DMS53 (cell line): ENCODE measurements at regions not wholly inside any gene's neighbourhood (a gene's known extent, or its start where the extent isn't known, plus 50 kb on each side); places are given as distances from the start of the nearest gene placed in this dataset.

Experiments used
- DNase-seq: peaks from one replicate; lab custom pipeline; 2025; lab: John Stamatoyannopoulos, UW

DNA sequence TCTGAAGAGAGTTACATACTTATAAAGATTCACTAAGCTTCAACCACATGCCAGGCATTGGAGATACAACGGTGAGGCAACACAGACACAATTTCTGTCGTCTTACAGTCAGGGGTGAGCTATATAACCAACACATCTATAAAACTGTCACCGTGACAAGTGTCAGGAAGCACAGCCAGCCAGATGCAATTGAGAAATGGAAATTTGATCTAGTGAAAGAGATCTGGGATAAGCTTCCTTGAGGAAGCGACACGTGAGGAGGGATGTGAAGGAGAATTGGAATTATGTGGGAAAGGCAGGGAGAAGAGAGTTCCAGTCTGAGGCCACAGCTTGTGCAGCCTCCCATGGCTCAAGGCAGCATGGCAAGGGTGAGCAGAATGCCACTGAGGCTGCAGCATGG is 50.9 kb upstream of the ZNF354B start:
- DNase-seq = no peak

- DNase-seq = no peak
These were observed 58.7 kb upstream of the ZNF354B start for GRCh38 chr5:178801021-178801420.

DNA sequence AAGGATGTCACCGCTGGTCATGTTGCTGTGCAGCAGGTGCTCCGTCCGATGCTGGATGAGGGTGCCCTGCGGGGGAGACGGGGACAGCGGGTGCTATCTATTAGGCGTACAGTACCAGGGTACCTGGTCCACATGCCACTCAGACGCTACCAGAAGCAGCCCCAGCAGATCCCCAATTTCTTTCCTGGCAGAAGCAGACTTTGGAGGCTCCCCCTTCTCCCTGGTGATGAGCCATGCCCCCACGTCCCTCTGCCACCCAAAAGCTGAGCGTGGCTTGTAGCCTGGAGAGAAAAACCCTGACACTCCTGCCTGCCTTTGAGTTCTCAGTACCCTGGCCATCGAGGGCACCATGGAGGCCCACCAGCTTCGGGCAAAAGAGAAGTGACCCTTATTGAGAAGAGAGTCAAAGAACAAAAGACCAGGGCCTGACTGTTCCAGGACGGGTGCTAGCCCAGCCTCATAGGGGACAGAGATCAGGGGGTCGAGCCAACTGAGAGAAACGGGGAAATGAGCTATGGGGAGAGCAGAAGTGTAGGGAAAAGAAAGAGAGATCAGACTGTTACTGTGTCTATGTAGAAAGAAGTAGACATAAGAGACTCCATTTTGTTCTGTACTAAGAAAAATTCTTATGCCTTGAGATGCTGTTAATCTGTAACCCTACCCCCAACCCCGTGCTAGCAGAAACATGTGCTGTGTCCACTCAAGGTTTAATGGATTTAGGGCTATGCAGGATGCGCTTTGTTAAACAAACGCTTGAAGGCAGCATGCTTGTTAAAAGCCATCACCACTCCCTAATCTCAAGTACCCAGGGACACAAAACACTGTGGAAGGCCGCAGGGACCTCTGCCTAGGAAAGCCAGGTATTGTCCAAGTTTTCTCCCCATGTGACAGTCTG is 62.0 kb upstream of the ZNF354B start:
- DNase-seq = no peak

DNA sequence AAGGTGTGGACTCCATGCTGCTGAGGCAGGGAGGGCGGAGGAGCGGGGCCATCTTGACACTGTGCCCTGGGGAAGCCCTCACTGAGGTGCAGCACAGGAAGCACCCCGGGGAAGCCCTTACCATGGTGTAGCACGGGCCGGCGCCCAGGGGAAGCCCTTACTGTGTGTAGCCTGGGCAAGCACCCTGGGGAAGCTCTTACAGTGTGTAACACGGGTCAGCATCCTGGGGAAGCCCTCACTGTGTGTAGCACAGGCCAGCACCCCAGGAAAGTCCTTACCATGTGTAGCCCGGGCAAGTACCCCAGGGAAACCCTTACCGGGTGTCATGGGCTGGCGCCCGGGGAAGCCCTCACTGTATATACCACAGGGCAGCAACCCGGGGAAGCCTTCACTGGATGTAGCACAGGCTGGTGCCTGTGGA is 62.6 kb upstream of the ZNF354B start:
- DNase-seq = no peak

DNA sequence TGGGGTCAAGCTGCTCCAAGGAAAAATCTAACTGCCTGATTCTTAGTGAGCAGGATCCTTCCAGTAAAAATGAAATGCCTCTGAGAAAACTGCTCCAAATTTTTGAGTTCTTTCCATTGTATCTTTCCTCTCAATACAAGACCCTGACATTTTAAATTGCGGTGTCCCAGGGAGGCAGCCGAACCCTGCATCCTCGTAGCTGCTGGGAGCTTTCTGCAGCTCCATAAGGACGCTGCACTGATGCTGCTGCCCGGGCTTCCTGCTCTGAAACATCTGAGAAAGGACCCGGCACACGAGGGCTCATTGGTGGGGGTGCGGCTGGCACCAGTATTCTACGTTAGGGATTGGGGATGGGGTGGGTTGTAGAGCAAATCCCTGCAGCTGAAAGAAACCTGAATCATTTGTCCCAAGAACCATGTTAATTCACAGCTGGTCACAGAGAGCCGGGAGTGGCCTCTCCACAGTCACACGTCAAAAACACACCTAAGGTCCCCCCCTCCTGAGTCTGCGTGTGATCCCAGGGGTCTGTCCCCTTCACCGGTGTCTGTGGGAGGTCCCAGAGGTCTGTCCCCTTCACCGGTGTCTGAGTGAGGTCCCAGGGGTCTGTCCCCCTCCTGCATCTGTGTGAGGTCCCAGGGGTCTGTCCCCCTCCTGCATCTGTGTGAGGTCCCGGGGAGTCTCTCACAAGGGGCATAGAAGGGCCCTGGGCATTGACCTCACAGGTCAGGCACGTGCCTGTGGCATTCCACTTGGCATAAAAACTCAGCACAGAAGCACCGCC is 63.4 kb upstream of the ZNF354B start:
- DNase-seq = no peak

- DNase-seq = no peak
These were observed 64.0 kb upstream of the ZNF354A start for GRCh38 chr5:178794433-178794832.

GRCh38 chr5:178793696-178794095 is 63.2 kb upstream of the ZNF354A start:
- no peak for DNase-seq

GRCh38 chr5:178793151-178793550 is 62.7 kb upstream of the ZNF354A start:
- DNase-seq = peak; percentile 57

GRCh38 chr5:178791976-178792375 is 61.5 kb upstream of the ZNF354A start:
- DNase-seq = no peak

- DNase-seq = no peak
These were observed 59.9 kb upstream of the ZNF354A start for GRCh38 chr5:178790371-178790770.

DNA sequence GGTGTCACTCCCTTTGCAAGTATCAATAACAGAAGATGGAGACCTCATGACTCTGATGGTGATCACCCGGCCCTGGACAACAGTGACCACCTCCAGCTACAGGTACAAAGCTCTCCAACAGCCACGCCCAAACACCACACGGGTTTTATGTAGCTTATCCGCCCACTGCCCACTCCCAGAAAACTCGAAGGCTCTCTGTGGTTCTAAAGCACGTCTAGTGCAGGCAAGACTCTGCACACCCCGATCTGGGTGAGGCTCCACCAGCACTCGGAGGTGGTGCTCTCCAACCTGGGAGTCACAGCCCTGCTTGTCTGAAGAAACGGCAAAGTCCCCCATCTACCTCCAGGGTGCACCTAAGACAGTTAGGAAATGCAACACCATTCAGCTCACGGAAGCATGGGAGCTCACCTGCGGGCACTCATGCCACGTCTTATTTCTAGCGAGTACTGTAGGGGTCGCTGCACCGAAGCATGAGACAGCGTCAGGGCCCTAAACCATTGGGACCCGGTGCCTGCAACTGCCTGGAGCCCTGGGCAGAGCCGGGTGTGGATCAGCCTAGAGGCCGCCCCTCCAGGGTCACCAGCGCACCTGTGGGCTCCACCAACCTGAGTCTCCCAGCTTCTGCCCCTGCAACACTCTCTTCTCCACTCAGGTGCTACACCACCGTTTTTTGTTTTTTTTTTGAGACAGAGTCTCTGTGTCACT is 58.1 kb upstream of the ZNF354A start:
- no peak for DNase-seq

DNA sequence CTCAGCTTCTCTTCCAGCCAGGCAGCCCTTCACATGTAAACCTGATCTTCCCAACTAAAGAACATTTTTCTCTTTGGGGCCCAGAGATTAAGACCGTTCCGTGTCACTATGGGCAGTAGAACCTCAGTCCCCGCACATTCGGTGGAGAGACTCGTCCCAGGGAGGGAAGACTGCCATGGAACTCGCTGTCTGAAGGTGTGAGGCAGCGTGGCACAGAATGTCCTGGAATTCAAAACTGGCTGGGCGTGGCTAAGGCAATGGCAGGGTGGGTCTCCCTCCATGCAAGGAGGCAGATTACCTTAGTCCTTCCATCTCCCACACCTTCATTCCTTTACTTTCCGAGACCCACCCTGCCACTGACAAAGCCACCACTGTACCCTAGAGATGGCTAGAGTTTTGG is 57.4 kb upstream of the ZNF354A start:
- no peak for DNase-seq

- peak; percentile 44 for DNase-seq
These were observed 56.5 kb upstream of the ZNF354A start for GRCh38 chr5:178786859-178787499.

DNA sequence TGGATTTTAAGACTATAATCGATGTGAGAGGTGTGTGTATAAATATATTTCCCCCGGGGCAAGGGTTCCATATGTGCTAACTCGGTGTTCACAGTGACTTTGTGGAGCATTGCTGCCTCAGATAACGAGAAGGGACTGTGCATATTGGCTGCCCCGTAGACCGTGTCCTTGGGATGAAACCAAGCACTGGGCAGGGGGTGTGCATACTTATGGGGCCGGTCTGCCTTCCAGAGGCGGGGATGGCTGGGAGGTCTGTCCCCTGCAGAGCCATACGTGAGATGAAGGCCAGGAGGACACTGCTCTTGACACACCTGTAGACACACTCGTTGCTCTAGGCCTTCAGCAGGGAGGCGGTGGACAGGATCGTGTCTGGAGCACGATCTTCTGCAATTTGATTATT is 56.0 kb upstream of the ZNF354A start:
- DNase-seq = no peak

DNA sequence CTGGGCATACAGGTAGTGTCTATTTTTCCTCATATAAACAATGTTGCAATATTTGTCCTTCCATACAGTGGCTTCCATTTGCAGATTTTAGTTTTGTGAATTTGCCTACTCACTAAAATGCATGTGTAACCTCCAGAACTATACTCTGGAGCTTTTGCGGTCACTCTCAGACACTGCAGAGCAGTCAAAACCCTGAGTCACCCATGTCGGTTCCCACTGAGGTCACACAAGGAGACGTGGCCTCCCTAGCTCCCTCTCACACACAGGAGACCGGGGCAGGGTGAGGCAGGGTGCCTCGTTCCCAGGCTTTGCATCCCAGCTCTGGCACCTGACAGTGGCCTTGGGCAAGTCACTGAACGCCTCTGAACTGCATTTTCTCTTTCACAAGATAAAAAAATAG is 55.5 kb upstream of the ZNF354A start:
- DNase-seq = no peak

DNA sequence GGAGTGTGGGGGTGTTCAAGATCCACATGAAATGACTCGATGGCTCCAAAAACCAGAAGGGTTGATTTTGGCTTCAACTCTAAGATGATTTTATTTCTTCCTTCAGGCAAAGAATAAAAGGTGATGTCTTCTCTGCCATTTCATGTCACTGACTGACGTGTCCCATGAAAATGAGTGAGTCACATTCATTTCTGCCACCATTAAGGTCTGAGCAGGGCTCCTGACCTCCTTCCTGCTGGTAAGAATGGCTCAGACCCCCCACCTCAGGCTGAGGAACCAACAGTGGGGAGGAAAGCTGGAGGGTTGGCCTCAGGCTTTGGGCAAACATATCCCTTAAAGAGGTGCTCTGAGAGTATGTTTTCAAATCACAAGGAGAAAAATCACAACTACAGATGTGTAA is 53.9 kb upstream of the ZNF354A start:
- DNase-seq = no peak

DNA sequence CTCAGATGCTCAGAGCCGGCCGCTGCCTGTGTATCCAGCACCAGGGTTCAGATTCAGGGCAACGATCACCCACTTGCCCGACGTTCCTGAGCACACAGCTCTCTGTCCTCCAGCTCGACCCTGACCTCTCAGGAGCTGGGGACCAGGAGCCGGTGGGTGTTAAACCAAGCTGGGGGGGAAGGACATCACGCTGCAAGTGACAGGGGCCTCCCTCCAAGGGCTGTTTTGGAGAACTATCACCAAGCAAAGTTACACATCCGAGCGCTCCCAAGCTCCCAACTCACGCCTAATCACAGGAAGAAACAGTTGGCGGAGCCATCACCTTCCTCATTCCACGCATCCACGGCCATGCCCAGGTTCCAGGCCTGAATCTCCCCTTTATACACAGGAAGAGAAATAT is 51.5 kb upstream of the ZNF354A start:
- DNase-seq = no peak

- DNase-seq = no peak
These were observed 50.4 kb upstream of the ZNF354A start for GRCh38 chr5:178780581-178781498.
